HEK293 (cell line): ENCODE measurements at regions not wholly inside any gene's neighbourhood (a gene's known extent, or its start where the extent isn't known, plus 50 kb on each side); places are given as distances from the start of the nearest gene placed in this dataset.

Experiments
- IKZF3 ChIP-seq: fragments of 450-650 bp; IDR thresholded peaks from 2 replicates; pipeline ENCODE4 v1.5.0; 2018; ENCODE audit warnings: missing biosample characterization, mild to moderate bottlenecking, missing genetic modification characterization, moderate library complexity
- ZBTB20 ChIP-seq: fragments of 450-650 bp; formaldehyde crosslinking; IDR thresholded peaks from 2 replicates; pipeline ENCODE4 v1.5.1; 2016; ENCODE audit warnings: missing biosample characterization, missing genetic modification characterization
- ZNF23 ChIP-seq: fragments of 450-650 bp; formaldehyde crosslinking; IDR thresholded peaks from 2 replicates; pipeline ENCODE4 v1.5.1; 2016; ENCODE audit warnings: missing biosample characterization, missing genetic modification characterization, borderline replicate concordance
- ZNF660 ChIP-seq: fragments of 450-650 bp; IDR thresholded peaks from 2 replicates; pipeline ENCODE4 v1.5.1; 2018; ENCODE audit warnings: missing biosample characterization, mild to moderate bottlenecking, missing genetic modification characterization
- TF ChIP-seq, protein P1 (sequence below): fragments of 450-650 bp; formaldehyde crosslinking; IDR thresholded peaks from 2 replicates; pipeline ENCODE4 v1.5.1; 2016; ENCODE audit warnings: missing biosample characterization, missing genetic modification characterization
- TF ChIP-seq, protein P2 (sequence below): fragments of 450-650 bp; formaldehyde crosslinking; IDR thresholded peaks from 2 replicates; pipeline ENCODE4 v1.5.1; 2016; ENCODE audit warnings: missing biosample characterization, missing genetic modification characterization
- TF ChIP-seq, protein P3 (sequence below): fragments of 450-650 bp; formaldehyde crosslinking; optimal IDR thresholded peaks from 2 replicates; pipeline ENCODE3; 2016; ENCODE audit warnings: missing biosample characterization, mild to moderate bottlenecking, missing genetic modification characterization
- TF ChIP-seq, protein P4 (sequence below): fragments of 450-650 bp; formaldehyde crosslinking; IDR thresholded peaks from 2 replicates; pipeline ENCODE4 v1.5.1; 2016; ENCODE audit warnings: missing biosample characterization, missing genetic modification characterization
- TF ChIP-seq, protein P5 (sequence below): fragments of 450-650 bp; formaldehyde crosslinking; IDR thresholded peaks from 2 replicates; pipeline ENCODE4 v1.5.1; 2016; ENCODE audit warnings: missing biosample characterization, missing genetic modification characterization

DNA sequence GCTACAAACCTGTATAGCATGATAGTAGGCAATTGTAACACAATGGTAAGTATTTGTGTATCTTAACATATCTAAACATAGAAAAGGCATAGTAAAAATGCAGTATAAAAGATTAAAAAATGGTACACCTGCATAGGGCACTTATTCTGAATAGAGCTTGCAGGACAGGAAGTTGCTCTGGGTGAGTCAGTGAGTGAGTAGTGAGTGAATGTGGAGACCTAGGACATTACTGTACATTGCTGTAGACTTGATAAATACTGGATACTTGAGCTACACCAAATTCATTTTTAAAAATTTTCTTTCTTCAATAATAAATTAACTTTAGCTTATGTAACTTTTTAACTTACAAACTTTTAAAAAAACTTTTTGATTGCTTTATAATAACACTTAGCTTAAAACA lies 68.2 kb upstream of the MAML3 start:
- TF ChIP-seq, protein P1, sequence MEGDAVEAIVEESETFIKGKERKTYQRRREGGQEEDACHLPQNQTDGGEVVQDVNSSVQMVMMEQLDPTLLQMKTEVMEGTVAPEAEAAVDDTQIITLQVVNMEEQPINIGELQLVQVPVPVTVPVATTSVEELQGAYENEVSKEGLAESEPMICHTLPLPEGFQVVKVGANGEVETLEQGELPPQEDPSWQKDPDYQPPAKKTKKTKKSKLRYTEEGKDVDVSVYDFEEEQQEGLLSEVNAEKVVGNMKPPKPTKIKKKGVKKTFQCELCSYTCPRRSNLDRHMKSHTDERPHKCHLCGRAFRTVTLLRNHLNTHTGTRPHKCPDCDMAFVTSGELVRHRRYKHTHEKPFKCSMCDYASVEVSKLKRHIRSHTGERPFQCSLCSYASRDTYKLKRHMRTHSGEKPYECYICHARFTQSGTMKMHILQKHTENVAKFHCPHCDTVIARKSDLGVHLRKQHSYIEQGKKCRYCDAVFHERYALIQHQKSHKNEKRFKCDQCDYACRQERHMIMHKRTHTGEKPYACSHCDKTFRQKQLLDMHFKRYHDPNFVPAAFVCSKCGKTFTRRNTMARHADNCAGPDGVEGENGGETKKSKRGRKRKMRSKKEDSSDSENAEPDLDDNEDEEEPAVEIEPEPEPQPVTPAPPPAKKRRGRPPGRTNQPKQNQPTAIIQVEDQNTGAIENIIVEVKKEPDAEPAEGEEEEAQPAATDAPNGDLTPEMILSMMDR (tag by site-specific recombination): no peak
- TF ChIP-seq, protein P2, sequence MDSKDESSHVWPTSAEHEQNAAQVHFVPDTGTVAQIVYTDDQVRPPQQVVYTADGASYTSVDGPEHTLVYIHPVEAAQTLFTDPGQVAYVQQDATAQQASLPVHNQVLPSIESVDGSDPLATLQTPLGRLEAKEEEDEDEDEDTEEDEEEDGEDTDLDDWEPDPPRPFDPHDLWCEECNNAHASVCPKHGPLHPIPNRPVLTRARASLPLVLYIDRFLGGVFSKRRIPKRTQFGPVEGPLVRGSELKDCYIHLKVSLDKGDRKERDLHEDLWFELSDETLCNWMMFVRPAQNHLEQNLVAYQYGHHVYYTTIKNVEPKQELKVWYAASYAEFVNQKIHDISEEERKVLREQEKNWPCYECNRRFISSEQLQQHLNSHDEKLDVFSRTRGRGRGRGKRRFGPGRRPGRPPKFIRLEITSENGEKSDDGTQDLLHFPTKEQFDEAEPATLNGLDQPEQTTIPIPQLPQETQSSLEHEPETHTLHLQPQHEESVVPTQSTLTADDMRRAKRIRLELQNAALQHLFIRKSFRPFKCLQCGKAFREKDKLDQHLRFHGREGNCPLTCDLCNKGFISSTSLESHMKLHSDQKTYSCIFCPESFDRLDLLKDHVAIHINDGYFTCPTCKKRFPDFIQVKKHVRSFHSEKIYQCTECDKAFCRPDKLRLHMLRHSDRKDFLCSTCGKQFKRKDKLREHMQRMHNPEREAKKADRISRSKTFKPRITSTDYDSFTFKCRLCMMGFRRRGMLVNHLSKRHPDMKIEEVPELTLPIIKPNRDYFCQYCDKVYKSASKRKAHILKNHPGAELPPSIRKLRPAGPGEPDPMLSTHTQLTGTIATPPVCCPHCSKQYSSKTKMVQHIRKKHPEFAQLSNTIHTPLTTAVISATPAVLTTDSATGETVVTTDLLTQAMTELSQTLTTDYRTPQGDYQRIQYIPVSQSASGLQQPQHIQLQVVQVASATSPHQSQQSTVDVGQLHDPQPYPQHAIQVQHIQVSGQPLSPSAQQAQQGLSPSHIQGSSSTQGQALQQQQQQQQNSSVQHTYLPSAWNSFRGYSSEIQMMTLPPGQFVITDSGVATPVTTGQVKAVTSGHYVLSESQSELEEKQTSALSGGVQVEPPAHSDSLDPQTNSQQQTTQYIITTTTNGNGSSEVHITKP (tag by site-specific recombination): no peak
- TF ChIP-seq, protein P3, sequence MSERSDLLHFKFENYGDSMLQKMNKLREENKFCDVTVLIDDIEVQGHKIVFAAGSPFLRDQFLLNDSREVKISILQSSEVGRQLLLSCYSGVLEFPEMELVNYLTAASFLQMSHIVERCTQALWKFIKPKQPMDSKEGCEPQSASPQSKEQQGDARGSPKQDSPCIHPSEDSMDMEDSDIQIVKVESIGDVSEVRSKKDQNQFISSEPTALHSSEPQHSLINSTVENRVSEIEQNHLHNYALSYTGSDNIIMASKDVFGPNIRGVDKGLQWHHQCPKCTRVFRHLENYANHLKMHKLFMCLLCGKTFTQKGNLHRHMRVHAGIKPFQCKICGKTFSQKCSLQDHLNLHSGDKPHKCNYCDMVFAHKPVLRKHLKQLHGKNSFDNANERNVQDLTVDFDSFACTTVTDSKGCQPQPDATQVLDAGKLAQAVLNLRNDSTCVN (tag by site-specific recombination): no peak
- TF ChIP-seq, protein P4, sequence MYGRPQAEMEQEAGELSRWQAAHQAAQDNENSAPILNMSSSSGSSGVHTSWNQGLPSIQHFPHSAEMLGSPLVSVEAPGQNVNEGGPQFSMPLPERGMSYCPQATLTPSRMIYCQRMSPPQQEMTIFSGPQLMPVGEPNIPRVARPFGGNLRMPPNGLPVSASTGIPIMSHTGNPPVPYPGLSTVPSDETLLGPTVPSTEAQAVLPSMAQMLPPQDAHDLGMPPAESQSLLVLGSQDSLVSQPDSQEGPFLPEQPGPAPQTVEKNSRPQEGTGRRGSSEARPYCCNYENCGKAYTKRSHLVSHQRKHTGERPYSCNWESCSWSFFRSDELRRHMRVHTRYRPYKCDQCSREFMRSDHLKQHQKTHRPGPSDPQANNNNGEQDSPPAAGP (tag by site-specific recombination): no peak
- TF ChIP-seq, protein P5, sequence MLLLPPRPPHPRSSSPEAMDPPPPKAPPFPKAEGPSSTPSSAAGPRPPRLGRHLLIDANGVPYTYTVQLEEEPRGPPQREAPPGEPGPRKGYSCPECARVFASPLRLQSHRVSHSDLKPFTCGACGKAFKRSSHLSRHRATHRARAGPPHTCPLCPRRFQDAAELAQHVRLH: no peak
- TF ChIP-seq ZBTB20 (tag by site-specific recombination) (no peak), ZNF660 (tag by site-specific recombination) (no peak), IKZF3 (tag by site-specific recombination) (no peak), ZNF23 (no peak)
